GM18520 (cell line): ENCODE measurements at regions not wholly inside any gene's neighbourhood (a gene's known extent, or its start where the extent isn't known, plus 50 kb on each side); places are given as distances from the start of the nearest gene placed in this dataset.

Experiments used
- ATAC-seq: cut with Tn5 transposase; IDR thresholded peaks from one replicate; pipeline ENCODE4 v1.9.1; 2021; ENCODE audit not compliant: unreplicated experiment

- ATAC-seq: no peak
Observed at GRCh38 chr6:15781890-15782289, 119.1 kb upstream of the DTNBP1 start.

- ATAC-seq: no peak
Observed at GRCh38 chr6:15781333-15781732, 118.5 kb upstream of the DTNBP1 start.

- no peak for ATAC-seq
Observed at GRCh38 chr6:15780437-15780836, 117.6 kb upstream of the DTNBP1 start.

- no peak for ATAC-seq
Observed at GRCh38 chr6:15779726-15780125, 116.9 kb upstream of the DTNBP1 start.

- ATAC-seq: peak; percentile 49
Observed at GRCh38 chr6:15776458-15776980, 113.7 kb upstream of the DTNBP1 start.

GRCh38 chr6:15775741-15776140 is 112.9 kb upstream of the DTNBP1 start:
- ATAC-seq: no peak

- ATAC-seq: no peak
Observed at GRCh38 chr6:15775076-15775634, 112.3 kb upstream of the DTNBP1 start.

- ATAC-seq: no peak
Observed at GRCh38 chr6:15773806-15774410, 111.1 kb upstream of the DTNBP1 start.

GRCh38 chr6:15770347-15771143 is 107.7 kb upstream of the DTNBP1 start:
- peak; percentile 79 for ATAC-seq

- ATAC-seq: no peak
Observed at GRCh38 chr6:15769511-15770018, 106.7 kb upstream of the DTNBP1 start.

GRCh38 chr6:15768999-15769398 is 106.2 kb upstream of the DTNBP1 start:
- no peak for ATAC-seq

GRCh38 chr6:15763837-15764236 is 101.0 kb upstream of the DTNBP1 start:
- no peak for ATAC-seq

- ATAC-seq: no peak
Observed at GRCh38 chr6:15763364-15763763, 100.5 kb upstream of the DTNBP1 start.

- no peak for ATAC-seq
Observed at GRCh38 chr6:15761045-15761502, 98.2 kb upstream of the DTNBP1 start.

GRCh38 chr6:15758631-15759215 is 95.9 kb upstream of the DTNBP1 start:
- ATAC-seq: no peak

GRCh38 chr6:15755526-15755925 is 92.7 kb upstream of the DTNBP1 start:
- no peak for ATAC-seq

- ATAC-seq: no peak
Observed at GRCh38 chr6:15754706-15755079, 91.9 kb upstream of the DTNBP1 start.

GRCh38 chr6:15754035-15754705 is 91.3 kb upstream of the DTNBP1 start:
- ATAC-seq: no peak

GRCh38 chr6:15752820-15753219 is 90.0 kb upstream of the DTNBP1 start:
- ATAC-seq: no peak

- ATAC-seq: no peak
Observed at GRCh38 chr6:15751721-15752350, 89.0 kb upstream of the DTNBP1 start.
